H9 (cell line): ENCODE measurements at regions not wholly inside any gene's neighbourhood (a gene's known extent, or its start where the extent isn't known, plus 50 kb on each side); places are given as distances from the start of the nearest gene placed in this dataset.
A peak's percentile ranks its signal among the peaks of the same experiment; 100 is the strongest.

Experiments
- DNase-seq: peaks from one replicate; pipeline ENCODE4 v3.0.0-alpha.2; 2017
- H2AFZ ChIP-seq: one replicate; pipeline ENCODE4 v1.6.1; 2013; ENCODE audit warnings: mild to moderate bottlenecking, low read length, control low read depth, moderate library complexity
- H2AK5ac ChIP-seq: 2 replicates; pipeline ENCODE4 v1.6.1; 2013; ENCODE audit warnings: low read length, control low read depth, mixed read lengths; ENCODE audit not compliant: insufficient read length
- H2BK120ac ChIP-seq: one replicate; pipeline ENCODE4 v1.6.1; 2013; ENCODE audit warnings: low read depth, mild to moderate bottlenecking, low read length, control low read depth, inconsistent platforms; ENCODE audit not compliant: poor library complexity, severe bottlenecking
- H2BK12ac ChIP-seq: 2 replicates; pipeline ENCODE4 v1.6.1; 2013; ENCODE audit warnings: low read length, control low read depth, mixed read lengths, low read depth; ENCODE audit not compliant: insufficient read length
- H2BK15ac ChIP-seq: 2 replicates; pipeline ENCODE4 v1.6.1; 2013; ENCODE audit warnings: low read depth, low read length, control low read depth
- H2BK20ac ChIP-seq: one replicate; pipeline ENCODE4 v1.6.1; 2013; ENCODE audit warnings: low read depth, mild to moderate bottlenecking, low read length, control low read depth, inconsistent platforms; ENCODE audit not compliant: poor library complexity, severe bottlenecking
- H2BK5ac ChIP-seq: 2 replicates; pipeline ENCODE4 v1.6.1; 2013; ENCODE audit warnings: low read length, control low read depth, mixed read lengths; ENCODE audit not compliant: insufficient read length
- H3K14ac ChIP-seq: 2 replicates; pipeline ENCODE4 v1.6.1; 2013; ENCODE audit warnings: low read length, control low read depth; ENCODE audit not compliant: insufficient read depth
- H3K18ac ChIP-seq: 2 replicates; pipeline ENCODE4 v1.6.1; 2013; ENCODE audit warnings: low read depth, mild to moderate bottlenecking, mixed read lengths, low read length, control low read depth; ENCODE audit not compliant: insufficient read length
- H3K23ac ChIP-seq: 2 replicates; pipeline ENCODE4 v1.6.1; 2013; ENCODE audit warnings: low read length, control low read depth, mixed read lengths, low read depth; ENCODE audit not compliant: insufficient read length
- H3K23me2 ChIP-seq: 2 replicates; pipeline ENCODE4 v1.6.1; 2013; ENCODE audit warnings: low read depth, mild to moderate bottlenecking, mixed read lengths, low read length, control low read depth; ENCODE audit not compliant: insufficient read length, poor library complexity, severe bottlenecking
- H3K27ac ChIP-seq: 2 replicates; pipeline ENCODE4 v1.5.1; 2013; ENCODE audit warnings: low read length, control low read depth, mixed read lengths, low read depth; ENCODE audit not compliant: insufficient read length
- H3K27me3 ChIP-seq: 2 replicates; pipeline ENCODE4 v1.6.1; 2013; ENCODE audit warnings: low read length, control low read depth, inconsistent platforms; ENCODE audit not compliant: insufficient read depth
- H3K4ac ChIP-seq: 2 replicates; pipeline ENCODE4 v1.6.1; 2013; ENCODE audit warnings: low read depth, mild to moderate bottlenecking, control low read depth, inconsistent platforms, low read length, moderate library complexity
- H3K4me1 ChIP-seq: 2 replicates; pipeline ENCODE4 v1.6.1; 2013; ENCODE audit warnings: low read length, control low read depth, inconsistent platforms; ENCODE audit not compliant: insufficient read depth
- H3K4me2 ChIP-seq: 2 replicates; pipeline ENCODE4 v1.6.1; 2013; ENCODE audit warnings: low read length, control low read depth, mixed read lengths; ENCODE audit not compliant: insufficient read length, insufficient read depth
- H3K56ac ChIP-seq: 2 replicates; pipeline ENCODE4 v1.6.1; 2013; ENCODE audit warnings: low read depth, mild to moderate bottlenecking, mixed read lengths, low read length, control low read depth; ENCODE audit not compliant: insufficient read length
- H3K79me1 ChIP-seq: 2 replicates; pipeline ENCODE4 v1.6.1; 2013; ENCODE audit warnings: low read depth, mild to moderate bottlenecking, moderate library complexity, low read length, control low read depth, inconsistent platforms; ENCODE audit not compliant: insufficient read depth, poor library complexity, severe bottlenecking
- H3K79me2 ChIP-seq: 2 replicates; pipeline ENCODE4 v1.6.1; 2013; ENCODE audit warnings: low read length, control low read depth, inconsistent platforms; ENCODE audit not compliant: insufficient read depth
- H3K9ac ChIP-seq: 2 replicates; pipeline ENCODE4 v1.6.1; 2013; ENCODE audit warnings: low read length, control low read depth, mixed read lengths; ENCODE audit not compliant: insufficient read length; ENCODE audit errors: extremely low read depth
- H3K9me3 ChIP-seq: one replicate; pipeline ENCODE4 v1.6.1; 2013; ENCODE audit warnings: low read depth, low read length, inconsistent platforms; ENCODE audit not compliant: control insufficient read depth
- H3T11ph ChIP-seq: one replicate; pipeline ENCODE4 v1.6.1; 2013; ENCODE audit warnings: mild to moderate bottlenecking, low read length, control low read depth, inconsistent platforms
- H4K20me1 ChIP-seq: one replicate; pipeline ENCODE4 v1.6.1; 2013; ENCODE audit not compliant: control insufficient read depth, insufficient read length, insufficient read depth
- H4K5ac ChIP-seq: 2 replicates; pipeline ENCODE4 v1.6.1; 2013; ENCODE audit warnings: low read depth, mild to moderate bottlenecking, mixed read lengths, low read length, control low read depth; ENCODE audit not compliant: insufficient read length
- H4K8ac ChIP-seq: replicated peaks from 2 replicates; pipeline ENCODE4 v1.6.1; 2013; ENCODE audit warnings: low read length, control low read depth, mixed read lengths, low read depth; ENCODE audit not compliant: insufficient read length
- H4K91ac ChIP-seq: 2 replicates; pipeline ENCODE4 v1.6.1; 2013; ENCODE audit warnings: low read depth, mild to moderate bottlenecking, moderate library complexity, mixed read lengths, low read length, control low read depth; ENCODE audit not compliant: insufficient read length
- H3K27ac Mint-ChIP-seq, 3 experiments: 2 replicates in 2 of 3; 3 replicates in 1 of 3; pipeline ENCODE4 v1.8.0; 2020 to 2021; ENCODE audit warnings: mixed read lengths in 3 of 3, mild to moderate bottlenecking in 1 of 3, moderate library complexity in 1 of 3
- H3K27me3 Mint-ChIP-seq: 2 replicates; pipeline ENCODE4 v1.8.0; 2021; ENCODE audit warnings: low read depth, mild to moderate bottlenecking, moderate library complexity, mixed read lengths
- H3K36me3 Mint-ChIP-seq, 3 experiments: 2 replicates in 2 of 3; 3 replicates in 1 of 3; pipeline ENCODE4 v1.8.0; 2020 to 2021; ENCODE audit warnings: low read depth in 3 of 3, mixed read lengths in 3 of 3; ENCODE audit not compliant: insufficient read depth in 1 of 3
- H3K4me1 Mint-ChIP-seq, 2 experiments: 2 replicates each; pipeline ENCODE4 v1.8.0; 2020; ENCODE audit warnings: mixed read lengths in 2 of 2
- H3K4me3 Mint-ChIP-seq, 2 experiments: 2 replicates in 1 of 2; 3 replicates in 1 of 2; pipeline ENCODE4 v1.8.0; 2020 to 2021; ENCODE audit warnings: mild to moderate bottlenecking in 2 of 2, mixed read lengths in 2 of 2, moderate library complexity in 1 of 2
- H3K9me3 Mint-ChIP-seq, 2 experiments: 2 replicates in 1 of 2; 3 replicates in 1 of 2; pipeline ENCODE4 v1.8.0; 2020; ENCODE audit warnings: mild to moderate bottlenecking in 2 of 2, mixed read lengths in 2 of 2, moderate library complexity in 1 of 2
- CTCF ChIP-seq: fragments of 200-600 bp; sonication (generic); conservative IDR thresholded peaks from 3 replicates; pipeline ENCODE4 v1.8.0; 2021; ENCODE audit warnings: antibody characterized with exemption, mild to moderate bottlenecking
- WGBS: extraction: QIAGEN DNeasy Blood & Tissue Kit; methylation state at CpG from one replicate; pipeline ENCODE4 v1.1.7; 2013; ENCODE audit warnings: missing lambda C conversion rate, low lambda C conversion rate, mixed read lengths; ENCODE audit not compliant: insufficient read length; ENCODE audit errors: extremely low coverage; 5-methylcytosine and 5-hydroxymethylcytosine counted together

DNA sequence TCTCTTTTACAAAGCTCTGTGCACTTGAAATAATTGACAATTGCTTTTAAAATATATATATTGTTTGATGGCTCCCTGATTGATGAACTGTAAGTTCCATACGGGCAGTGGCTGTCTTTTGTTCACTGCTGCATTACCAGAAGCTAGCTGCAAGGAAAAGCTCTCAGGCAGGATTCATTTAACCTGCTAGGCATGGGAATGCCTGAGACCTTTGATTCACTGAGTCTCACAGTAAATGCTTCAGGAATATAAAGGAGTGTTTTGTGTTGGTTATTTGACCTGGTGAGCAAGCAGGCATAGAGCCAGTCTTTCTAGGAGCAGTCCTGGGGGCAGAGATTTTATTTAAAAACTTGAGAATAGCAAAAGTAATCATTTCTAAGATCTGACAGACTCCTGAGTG is 193.2 kb upstream of the ITGA4 start:
- H3K9me3 Mint-ChIP-seq: no peaks in the 10 kb centered on the region; a peak in 1 of 5 replicates
- Histone ChIP-seq H3K23ac (no peak overlapping the region), H3K4me2 (no peak overlapping the region), H2BK12ac (no peak overlapping the region), H4K20me1 (no peaks in the 10 kb centered on the region), H4K91ac (no peak overlapping the region), H3K4me1 (no peaks in the 10 kb centered on the region), H3K9ac (no peak overlapping the region), H2AFZ (no peak overlapping the region), H2BK20ac (no peak overlapping the region), H3K23me2 (no peaks in the 10 kb centered on the region), H3K79me2 (no peaks in the 10 kb centered on the region), H2BK120ac (no peak overlapping the region), H3K27me3 (no peaks in the 10 kb centered on the region), H3K27ac (no peak overlapping the region), H3K14ac (no peak overlapping the region), H4K5ac (no peak overlapping the region), H3K56ac (no peak overlapping the region), H2AK5ac (no peak overlapping the region), H3K79me1 (no peaks in the 10 kb centered on the region), H2BK15ac (no peak overlapping the region), H4K8ac (no peak overlapping the region), H3T11ph (no peak overlapping the region), H2BK5ac (no peak overlapping the region), H3K9me3 (no peaks in the 10 kb centered on the region), H3K4ac (no peak overlapping the region), H3K18ac (no peak overlapping the region)
- TF ChIP-seq CTCF: no peak
- no peaks in the 10 kb centered on the region for H3K36me3 Mint-ChIP-seq
- H3K27me3 Mint-ChIP-seq: no peaks in the 10 kb centered on the region
- DNase-seq: no peak
- peak overlapping the region in 1 of 3 experiments; percentile 55; a peak in 1 of 7 replicates for H3K27ac Mint-ChIP-seq
- H3K4me3 Mint-ChIP-seq: no peak overlapping the region
- WGBS: no CpG with 5 or more reads among the region's 1 CpG
- peaks cover 17 to 22% of the 10 kb centered on the region in 2 experiments for H3K4me1 Mint-ChIP-seq
